Occipital lobe (tissue), 1 donor: ENCODE measurements at regions not wholly inside any gene's neighbourhood (a gene's known extent, or its start where the extent isn't known, plus 50 kb on each side); places are given as distances from the start of the nearest gene placed in this dataset.
A peak's percentile ranks its signal among the peaks of the same experiment; 100 is the strongest.
"Not testable (repeated sequence)": the region's sequence is repeated elsewhere in the genome, so short reads cannot be mapped to it uniquely, and the experiment has no call there.

Experiments
- DNase-seq: peaks from one replicate; lab custom pipeline; 2025; lab: John Stamatoyannopoulos, UW

DNA sequence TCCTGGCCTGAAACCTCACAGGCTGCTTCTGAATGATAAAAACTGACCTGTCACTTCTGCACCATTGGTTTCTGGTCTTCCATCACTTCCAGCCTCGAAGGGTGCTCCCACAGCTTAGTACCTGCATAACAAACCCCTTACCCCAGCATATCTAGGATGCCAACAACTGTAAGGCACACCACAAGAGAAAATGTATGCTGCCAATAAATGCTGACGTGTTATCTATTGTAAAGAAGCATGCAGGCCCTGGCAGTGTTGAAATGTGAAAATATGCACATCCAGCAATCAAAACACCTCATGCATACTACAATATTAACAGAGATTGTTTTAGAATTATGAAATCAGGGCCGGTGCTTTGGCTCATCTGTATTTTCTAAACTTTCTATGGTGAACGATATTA, 242.0 kb upstream of the NSMCE3 start:
- no peak for DNase-seq

- DNase-seq, result not testable (repeated sequence)
These were observed 235.9 kb upstream of the NSMCE3 start for GRCh38 chr15:29505535-29505934.

- no peak for DNase-seq
These were observed 221.3 kb upstream of the NSMCE3 start for GRCh38 chr15:29490747-29491471.

- DNase-seq, result no peak
These were observed 211.3 kb upstream of the NSMCE3 start for GRCh38 chr15:29480949-29481348.

- DNase-seq, result no peak
These were observed 210.7 kb upstream of the NSMCE3 start for GRCh38 chr15:29480278-29480677.

GRCh38 chr15:29477256-29477655, 207.6 kb upstream of the NSMCE3 start:
- DNase-seq, result no peak

- DNase-seq, result no peak
These were observed 207.0 kb upstream of the NSMCE3 start for GRCh38 chr15:29476503-29477080.

GRCh38 chr15:29475096-29475495, 205.5 kb upstream of the NSMCE3 start:
- no peak for DNase-seq

GRCh38 chr15:29473621-29474105, 204.0 kb upstream of the NSMCE3 start:
- no peak for DNase-seq

- no peak for DNase-seq
These were observed 203.4 kb upstream of the NSMCE3 start for GRCh38 chr15:29472901-29473445.

- DNase-seq, result no peak
These were observed 202.1 kb upstream of the NSMCE3 start for GRCh38 chr15:29471757-29472156.

GRCh38 chr15:29471306-29471705, 201.7 kb upstream of the NSMCE3 start:
- DNase-seq, result no peak

DNA sequence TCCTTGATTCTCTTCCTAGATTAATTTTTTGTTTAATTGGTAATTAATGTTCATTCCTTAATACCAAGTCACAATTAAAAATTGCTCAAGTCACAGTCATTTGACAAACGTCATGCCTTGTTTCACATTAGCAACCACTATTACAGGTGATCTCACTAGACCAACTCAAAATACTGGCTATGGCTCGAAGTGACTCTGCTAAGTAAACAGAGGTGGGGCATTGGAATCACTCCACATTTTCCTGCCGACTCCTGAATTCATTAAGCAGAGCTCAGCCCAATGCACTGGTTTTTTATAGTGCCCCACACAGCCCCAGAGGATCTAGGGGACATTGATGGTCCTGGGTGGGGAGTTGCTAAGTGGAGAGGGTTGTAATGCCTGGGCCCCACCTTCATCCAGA, 201.2 kb upstream of the NSMCE3 start:
- DNase-seq, result no peak

- no peak for DNase-seq
These were observed 200.7 kb upstream of the NSMCE3 start for GRCh38 chr15:29470311-29470710.

GRCh38 chr15:29468899-29469298, 199.3 kb upstream of the NSMCE3 start:
- DNase-seq, result no peak

GRCh38 chr15:29467091-29467490, 197.5 kb upstream of the NSMCE3 start:
- no peak for DNase-seq

- DNase-seq, result no peak
These were observed 196.7 kb upstream of the NSMCE3 start for GRCh38 chr15:29466292-29466691.

GRCh38 chr15:29465816-29466215, 196.2 kb upstream of the NSMCE3 start:
- DNase-seq, result no peak

GRCh38 chr15:29465196-29465595, 195.6 kb upstream of the NSMCE3 start:
- DNase-seq, result no peak

- no peak for DNase-seq
These were observed 192.3 kb upstream of the NSMCE3 start for GRCh38 chr15:29461877-29462276.

- DNase-seq, result no peak
These were observed 188.7 kb upstream of the NSMCE3 start for GRCh38 chr15:29458361-29458760.

DNA sequence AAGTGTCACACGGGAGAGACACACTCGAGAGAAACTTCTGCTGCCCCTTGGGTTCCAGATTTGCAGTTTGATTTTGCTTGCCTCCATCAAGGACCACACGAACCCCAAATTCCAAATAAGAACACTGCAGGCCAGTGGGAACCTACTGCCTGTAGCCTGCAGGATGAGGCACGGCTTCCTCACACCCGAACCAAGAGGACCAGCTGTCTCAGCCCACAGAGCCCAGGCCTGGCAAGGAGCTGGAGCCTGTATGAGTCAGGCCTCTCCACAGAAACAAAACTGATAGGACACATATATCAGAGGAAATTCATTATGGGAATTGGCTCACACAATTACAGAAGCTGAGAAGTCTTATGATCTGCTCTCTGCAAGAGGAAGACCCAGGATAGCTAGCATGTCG, 188.1 kb upstream of the NSMCE3 start:
- DNase-seq, result peak; percentile 71

DNA sequence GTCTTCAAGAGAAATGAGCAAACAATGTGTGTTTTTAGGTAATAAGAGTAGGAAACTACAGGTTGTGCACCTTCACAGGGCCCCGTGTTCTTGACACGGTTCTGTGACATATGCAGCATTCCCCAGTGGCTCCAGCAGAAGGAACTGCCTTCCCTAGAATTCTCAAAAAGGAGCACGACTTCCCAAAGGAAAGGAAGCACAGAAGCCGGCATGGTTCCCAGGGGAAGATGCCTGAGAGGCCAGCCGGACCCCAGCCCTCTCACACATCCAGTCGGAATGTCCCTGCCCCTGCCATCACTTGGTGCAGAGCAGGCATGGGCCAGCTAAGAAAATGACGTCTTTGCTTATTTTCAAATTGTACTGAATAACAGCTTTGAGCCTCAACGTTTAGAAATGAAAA, 187.3 kb upstream of the NSMCE3 start:
- no peak for DNase-seq
